ENCODE measurements at regions not wholly inside any gene's neighbourhood (a gene's known extent, or its start where the extent isn't known, plus 50 kb on each side); places are given as distances from the start of the nearest gene placed in this dataset.

DNA sequence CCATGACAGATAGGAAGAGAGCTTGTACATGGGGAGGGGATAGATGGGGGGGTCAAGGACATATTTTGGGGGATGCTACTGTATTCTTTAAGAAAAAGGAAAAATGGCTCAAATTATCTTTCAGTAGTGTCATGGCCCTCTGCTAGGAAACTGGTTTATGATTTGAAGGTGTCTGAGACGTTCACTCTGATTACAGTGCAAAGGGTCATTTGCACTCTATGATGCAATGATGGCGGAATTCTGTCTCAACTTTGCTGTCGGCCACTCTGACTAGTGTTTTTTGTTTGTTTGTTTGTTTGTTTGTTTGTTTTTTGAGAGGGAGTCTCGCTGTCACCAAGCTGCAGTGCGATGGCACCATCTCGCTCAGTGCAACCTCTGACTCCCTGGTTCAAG is 180.0 kb downstream of the SOX4 start:
- Histone ChIP-seq H3K27me3 (ENCODE audit: control insufficient read depth in 2 of 2, insufficient read depth in 2 of 2, low read length in 2 of 2) (no peaks in the 10 kb centered on the region), H2AFZ (ENCODE audit: low read depth, low read length) (no peak overlapping the region), H3K36me3 (ENCODE audit: control insufficient read depth in 2 of 2, extremely low read depth in 1 of 2, insufficient read depth in 2 of 2, low read length in 2 of 2) (no peaks in the 10 kb centered on the region), H3K4me2 (ENCODE audit: insufficient read depth, low read length) (no peak overlapping the region), H3K9ac (replicated peaks; ENCODE audit: extremely low read depth, insufficient read depth, low read length) (no peak overlapping the region), H3K9me3 (replicated peaks; ENCODE audit: control insufficient read depth, insufficient read depth, low read length) (no peaks in the 10 kb centered on the region), H3K9me1 (replicated peaks; ENCODE audit: control insufficient read depth, extremely low read depth, insufficient read depth, low read length) (no peaks in the 10 kb centered on the region), H3K4me1 (ENCODE audit: control insufficient read depth, extremely low read depth, insufficient read depth, low read length) (peaks cover 39% of the 10 kb centered on the region), H4K20me1 (replicated peaks; ENCODE audit: control insufficient read depth, extremely low read depth, insufficient read depth, low read length) (no peaks in the 10 kb centered on the region), H3K27ac (ENCODE audit: insufficient read depth, low read depth, low read length) (no peak overlapping the region), H3K79me2 (ENCODE audit: control insufficient read depth, insufficient read depth, low read length) (peaks cover 16% of the 10 kb centered on the region), H3K4me3 (replicated peaks in 1 of 3; ENCODE audit: insufficient read depth in 1 of 3, low read depth in 1 of 3, low read length in 3 of 3) (no peak overlapping the region)
- TF ChIP-seq EZH2 (IDR thresholded peaks at IDR 0.05; ENCODE audit: borderline replicate concordance, low read depth, low read length, severe bottlenecking), result no peak
- no peak for TF ChIP-seq MYC (IDR thresholded peaks at IDR 0.05; ENCODE audit: low read depth, low read length)
- no peak for TF ChIP-seq GATA2 (IDR thresholded peaks at IDR 0.05; ENCODE audit: insufficient read depth, insufficient read length, low read depth, low read length)
- no peak for TF ChIP-seq FOS (IDR thresholded peaks at IDR 0.05; ENCODE audit: borderline replicate concordance, insufficient read depth, low read length)
- TF ChIP-seq, protein P1, sequence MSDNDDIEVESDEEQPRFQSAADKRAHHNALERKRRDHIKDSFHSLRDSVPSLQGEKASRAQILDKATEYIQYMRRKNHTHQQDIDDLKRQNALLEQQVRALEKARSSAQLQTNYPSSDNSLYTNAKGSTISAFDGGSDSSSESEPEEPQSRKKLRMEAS (IDR thresholded peaks at IDR 0.05; ENCODE audit: insufficient read depth, insufficient read length), result no peak
- TF ChIP-seq POLR2AphosphoS5 (IDR thresholded peaks at IDR 0.05; ENCODE audit: insufficient read depth, low read depth, low read length), result no peak
- no peak for TF ChIP-seq JUN (IDR thresholded peaks at IDR 0.05; ENCODE audit: borderline replicate concordance, insufficient read depth, insufficient read length, low read depth)
- TF ChIP-seq, protein P2, sequence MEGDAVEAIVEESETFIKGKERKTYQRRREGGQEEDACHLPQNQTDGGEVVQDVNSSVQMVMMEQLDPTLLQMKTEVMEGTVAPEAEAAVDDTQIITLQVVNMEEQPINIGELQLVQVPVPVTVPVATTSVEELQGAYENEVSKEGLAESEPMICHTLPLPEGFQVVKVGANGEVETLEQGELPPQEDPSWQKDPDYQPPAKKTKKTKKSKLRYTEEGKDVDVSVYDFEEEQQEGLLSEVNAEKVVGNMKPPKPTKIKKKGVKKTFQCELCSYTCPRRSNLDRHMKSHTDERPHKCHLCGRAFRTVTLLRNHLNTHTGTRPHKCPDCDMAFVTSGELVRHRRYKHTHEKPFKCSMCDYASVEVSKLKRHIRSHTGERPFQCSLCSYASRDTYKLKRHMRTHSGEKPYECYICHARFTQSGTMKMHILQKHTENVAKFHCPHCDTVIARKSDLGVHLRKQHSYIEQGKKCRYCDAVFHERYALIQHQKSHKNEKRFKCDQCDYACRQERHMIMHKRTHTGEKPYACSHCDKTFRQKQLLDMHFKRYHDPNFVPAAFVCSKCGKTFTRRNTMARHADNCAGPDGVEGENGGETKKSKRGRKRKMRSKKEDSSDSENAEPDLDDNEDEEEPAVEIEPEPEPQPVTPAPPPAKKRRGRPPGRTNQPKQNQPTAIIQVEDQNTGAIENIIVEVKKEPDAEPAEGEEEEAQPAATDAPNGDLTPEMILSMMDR (IDR thresholded peaks at IDR 0.05; ENCODE audit: extremely low read depth in 1 of 2, insufficient read depth in 1 of 2, low read depth in 1 of 2, low read length in 2 of 2), result no peak
- no peak for TF ChIP-seq POLR2A (IDR thresholded peaks at IDR 0.05; ENCODE audit: low read depth, low read length)
- dilution Hi-C loops (cut with MboI; ENCODE audit: extremely low pct_ligation_motif_present, low sequenced_read_pairs) (no loop called here), intact Hi-C loops (cut with micrococcal nuclease) (loop anchor here (5.0 kb wide), 2 partner anchors 156 to 254 kb away; no protein-coding TSS in a partner anchor)
- no peak for FAIRE-seq
- no TSS peak for BruUV-seq (replicated peaks)
- no peak for DNase-seq (ENCODE audit: low read depth, low spot score)
- ChIA-PET CTCF (no interaction called here), POLR2A (interaction anchor here (0.7 kb wide), 1 partner anchor 139 kb away, joined by 5 read pairs; no protein-coding TSS in a partner anchor)

All from endothelial cell of umbilical vein (primary cell).